GM12878 (cell line): ENCODE measurements at regions not wholly inside any gene's neighbourhood (a gene's known extent, or its start where the extent isn't known, plus 50 kb on each side); places are given as distances from the start of the nearest gene placed in this dataset.

ENCODE experiments used
- BRCA1 ChIP-seq: IDR thresholded peaks from 2 replicates; pipeline ENCODE4 v1.6.1; 2011; ENCODE audit warnings: low read depth, low read length, improper control_type of control experiment
- CBFB ChIP-seq: IDR thresholded peaks from 2 replicates; pipeline ENCODE4 v1.6.1; 2016; ENCODE audit warnings: antibody characterized with exemption, low read depth
- DPF2 ChIP-seq: fragments of 450-650 bp; IDR thresholded peaks from 2 replicates; pipeline ENCODE4 v1.6.1; 2017; ENCODE audit warnings: mild to moderate bottlenecking
- ESRRA ChIP-seq: IDR thresholded peaks from 2 replicates; pipeline ENCODE4 v1.6.1; 2012; ENCODE audit warnings: mild to moderate bottlenecking, low read length, improper control_type of control experiment
- EZH2 ChIP-seq: IDR thresholded peaks from 2 replicates; pipeline ENCODE4 v1.6.1; 2012; ENCODE audit warnings: low read depth, mild to moderate bottlenecking, control low read depth, inconsistent platforms, low read length, borderline replicate concordance; ENCODE audit not compliant: control insufficient read depth
- JUNB ChIP-seq: IDR thresholded peaks from 2 replicates; pipeline ENCODE4 v1.6.1; 2016; ENCODE audit warnings: antibody characterized with exemption, mild to moderate bottlenecking
- POLR2A ChIP-seq: IDR thresholded peaks from 2 replicates; pipeline ENCODE4 v1.6.1; 2011; ENCODE audit warnings: low read depth, mild to moderate bottlenecking, low read length
- RFX5 ChIP-seq: IDR thresholded peaks from 2 replicates; pipeline ENCODE4 v1.6.1; 2011; ENCODE audit warnings: low read depth, low read length, improper control_type of control experiment
- SMC3 ChIP-seq: IDR thresholded peaks from 2 replicates; pipeline ENCODE4 v1.6.1; 2011; ENCODE audit warnings: low read length, improper control_type of control experiment, borderline replicate concordance
- ZNF217 ChIP-seq: fragments of 450-650 bp; IDR thresholded peaks from 2 replicates; pipeline ENCODE4 v1.6.1; 2017; ENCODE audit warnings: antibody characterized with exemption, mild to moderate bottlenecking
- ZNF274 ChIP-seq: IDR thresholded peaks from one replicate; pipeline ENCODE4 v1.8.0; 2011; ENCODE audit not compliant: insufficient read length, insufficient read depth
- TF ChIP-seq, protein P1 (sequence below), 3 experiments: IDR thresholded peaks in 2 of 3; conservative IDR thresholded peaks in 1 of 3; 2 replicates each; pipeline ENCODE4 v1.5.1; 2011; ENCODE audit warnings: low read depth in 3 of 3, low read length in 3 of 3, mild to moderate bottlenecking in 3 of 3, control low read depth in 2 of 3, moderate library complexity in 2 of 3, inconsistent platforms in 1 of 3, mixed read lengths in 1 of 3; ENCODE audit not compliant: control insufficient read depth in 2 of 3, insufficient read depth in 1 of 3; ENCODE audit errors: extremely low read depth in 1 of 3
- TF ChIP-seq, protein P2 (sequence below): fragments of 450-650 bp; formaldehyde crosslinking; IDR thresholded peaks from 2 replicates; pipeline ENCODE4 v1.4.0; 2020; ENCODE audit warnings: mild to moderate bottlenecking, moderate library complexity

DNA sequence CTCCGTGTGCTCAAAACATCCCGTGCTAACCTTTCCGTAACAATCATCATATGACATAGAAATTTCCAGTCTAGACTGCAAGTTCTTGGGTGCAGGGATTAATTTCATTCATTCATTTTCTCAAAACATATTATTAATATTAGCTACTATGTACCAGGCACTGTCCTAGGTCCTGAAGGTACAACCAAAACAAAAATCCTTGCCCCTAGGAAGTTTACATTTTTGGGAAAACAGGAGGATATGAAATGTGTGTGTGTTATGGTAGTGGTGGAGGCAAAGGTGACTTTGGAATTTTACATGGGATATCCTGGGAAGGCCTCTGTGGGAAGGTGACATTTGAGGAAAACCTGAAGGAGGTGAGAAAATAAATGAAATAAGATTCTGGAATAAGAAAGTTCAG, 222.6 kb downstream of the LRRC3B start:
- TF ChIP-seq ZNF274, result no peak
- TF ChIP-seq ZNF217, result no peak
- TF ChIP-seq, protein P1, sequence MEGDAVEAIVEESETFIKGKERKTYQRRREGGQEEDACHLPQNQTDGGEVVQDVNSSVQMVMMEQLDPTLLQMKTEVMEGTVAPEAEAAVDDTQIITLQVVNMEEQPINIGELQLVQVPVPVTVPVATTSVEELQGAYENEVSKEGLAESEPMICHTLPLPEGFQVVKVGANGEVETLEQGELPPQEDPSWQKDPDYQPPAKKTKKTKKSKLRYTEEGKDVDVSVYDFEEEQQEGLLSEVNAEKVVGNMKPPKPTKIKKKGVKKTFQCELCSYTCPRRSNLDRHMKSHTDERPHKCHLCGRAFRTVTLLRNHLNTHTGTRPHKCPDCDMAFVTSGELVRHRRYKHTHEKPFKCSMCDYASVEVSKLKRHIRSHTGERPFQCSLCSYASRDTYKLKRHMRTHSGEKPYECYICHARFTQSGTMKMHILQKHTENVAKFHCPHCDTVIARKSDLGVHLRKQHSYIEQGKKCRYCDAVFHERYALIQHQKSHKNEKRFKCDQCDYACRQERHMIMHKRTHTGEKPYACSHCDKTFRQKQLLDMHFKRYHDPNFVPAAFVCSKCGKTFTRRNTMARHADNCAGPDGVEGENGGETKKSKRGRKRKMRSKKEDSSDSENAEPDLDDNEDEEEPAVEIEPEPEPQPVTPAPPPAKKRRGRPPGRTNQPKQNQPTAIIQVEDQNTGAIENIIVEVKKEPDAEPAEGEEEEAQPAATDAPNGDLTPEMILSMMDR (IDR thresholded peaks at IDR 0.05 in 2 of 3, conservative IDR thresholded peaks at IDR 0.05 in 1 of 3; ENCODE audit: control insufficient read depth in 2 of 3, extremely low read depth in 1 of 3, insufficient read depth in 1 of 3, low read depth in 3 of 3, low read length in 3 of 3), result no peak
- TF ChIP-seq RFX5, result no peak
- TF ChIP-seq, protein P2, sequence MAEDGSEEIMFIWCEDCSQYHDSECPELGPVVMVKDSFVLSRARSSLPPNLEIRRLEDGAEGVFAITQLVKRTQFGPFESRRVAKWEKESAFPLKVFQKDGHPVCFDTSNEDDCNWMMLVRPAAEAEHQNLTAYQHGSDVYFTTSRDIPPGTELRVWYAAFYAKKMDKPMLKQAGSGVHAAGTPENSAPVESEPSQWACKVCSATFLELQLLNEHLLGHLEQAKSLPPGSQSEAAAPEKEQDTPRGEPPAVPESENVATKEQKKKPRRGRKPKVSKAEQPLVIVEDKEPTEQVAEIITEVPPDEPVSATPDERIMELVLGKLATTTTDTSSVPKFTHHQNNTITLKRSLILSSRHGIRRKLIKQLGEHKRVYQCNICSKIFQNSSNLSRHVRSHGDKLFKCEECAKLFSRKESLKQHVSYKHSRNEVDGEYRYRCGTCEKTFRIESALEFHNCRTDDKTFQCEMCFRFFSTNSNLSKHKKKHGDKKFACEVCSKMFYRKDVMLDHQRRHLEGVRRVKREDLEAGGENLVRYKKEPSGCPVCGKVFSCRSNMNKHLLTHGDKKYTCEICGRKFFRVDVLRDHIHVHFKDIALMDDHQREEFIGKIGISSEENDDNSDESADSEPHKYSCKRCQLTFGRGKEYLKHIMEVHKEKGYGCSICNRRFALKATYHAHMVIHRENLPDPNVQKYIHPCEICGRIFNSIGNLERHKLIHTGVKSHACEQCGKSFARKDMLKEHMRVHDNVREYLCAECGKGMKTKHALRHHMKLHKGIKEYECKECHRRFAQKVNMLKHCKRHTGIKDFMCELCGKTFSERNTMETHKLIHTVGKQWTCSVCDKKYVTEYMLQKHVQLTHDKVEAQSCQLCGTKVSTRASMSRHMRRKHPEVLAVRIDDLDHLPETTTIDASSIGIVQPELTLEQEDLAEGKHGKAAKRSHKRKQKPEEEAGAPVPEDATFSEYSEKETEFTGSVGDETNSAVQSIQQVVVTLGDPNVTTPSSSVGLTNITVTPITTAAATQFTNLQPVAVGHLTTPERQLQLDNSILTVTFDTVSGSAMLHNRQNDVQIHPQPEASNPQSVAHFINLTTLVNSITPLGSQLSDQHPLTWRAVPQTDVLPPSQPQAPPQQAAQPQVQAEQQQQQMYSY (CRISPR knock-in tag), result no peak
- no peak for TF ChIP-seq EZH2
- no peak for TF ChIP-seq SMC3
- TF ChIP-seq DPF2, result no peak
- no peak for TF ChIP-seq ESRRA
- TF ChIP-seq POLR2A, result no peak
- TF ChIP-seq BRCA1, result no peak
- TF ChIP-seq CBFB, result no peak
- TF ChIP-seq JUNB, result no peak
